ENCODE measurements at regions not wholly inside any gene's neighbourhood (a gene's known extent, or its start where the extent isn't known, plus 50 kb on each side); places are given as distances from the start of the nearest gene placed in this dataset.

- TF ChIP-seq MAX (CRISPR knock-in tag; IDR thresholded peaks at IDR 0.05) (no peak), ETV6 (CRISPR knock-in tag; IDR thresholded peaks at IDR 0.05) (no peak), ARID4B (CRISPR knock-in tag; IDR thresholded peaks at IDR 0.05; ENCODE audit: borderline replicate concordance) (no peak), EMX1 (CRISPR knock-in tag; IDR thresholded peaks at IDR 0.05) (no peak), ZNF121 (CRISPR knock-in tag; IDR thresholded peaks at IDR 0.05) (no peak), ATF3 (CRISPR knock-in tag; conservative IDR thresholded peaks at IDR 0.05) (no peak), NR3C1 (CRISPR knock-in tag; conservative IDR thresholded peaks at IDR 0.05; ENCODE audit: low read depth) (no peak), FOXJ3 (CRISPR knock-in tag; IDR thresholded peaks at IDR 0.05; ENCODE audit: borderline replicate concordance) (no peak), ELF4 (CRISPR knock-in tag; IDR thresholded peaks at IDR 0.05; ENCODE audit: low read depth) (no peak), FOXK1 (CRISPR knock-in tag; IDR thresholded peaks at IDR 0.05) (no peak), NR2C2 (CRISPR knock-in tag; IDR thresholded peaks at IDR 0.05) (no peak), CREM (CRISPR knock-in tag; IDR thresholded peaks at IDR 0.05) (no peak)
- TF ChIP-seq, protein P1, sequence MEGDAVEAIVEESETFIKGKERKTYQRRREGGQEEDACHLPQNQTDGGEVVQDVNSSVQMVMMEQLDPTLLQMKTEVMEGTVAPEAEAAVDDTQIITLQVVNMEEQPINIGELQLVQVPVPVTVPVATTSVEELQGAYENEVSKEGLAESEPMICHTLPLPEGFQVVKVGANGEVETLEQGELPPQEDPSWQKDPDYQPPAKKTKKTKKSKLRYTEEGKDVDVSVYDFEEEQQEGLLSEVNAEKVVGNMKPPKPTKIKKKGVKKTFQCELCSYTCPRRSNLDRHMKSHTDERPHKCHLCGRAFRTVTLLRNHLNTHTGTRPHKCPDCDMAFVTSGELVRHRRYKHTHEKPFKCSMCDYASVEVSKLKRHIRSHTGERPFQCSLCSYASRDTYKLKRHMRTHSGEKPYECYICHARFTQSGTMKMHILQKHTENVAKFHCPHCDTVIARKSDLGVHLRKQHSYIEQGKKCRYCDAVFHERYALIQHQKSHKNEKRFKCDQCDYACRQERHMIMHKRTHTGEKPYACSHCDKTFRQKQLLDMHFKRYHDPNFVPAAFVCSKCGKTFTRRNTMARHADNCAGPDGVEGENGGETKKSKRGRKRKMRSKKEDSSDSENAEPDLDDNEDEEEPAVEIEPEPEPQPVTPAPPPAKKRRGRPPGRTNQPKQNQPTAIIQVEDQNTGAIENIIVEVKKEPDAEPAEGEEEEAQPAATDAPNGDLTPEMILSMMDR (IDR thresholded peaks at IDR 0.05) = no peak
- TF ChIP-seq, protein P2, sequence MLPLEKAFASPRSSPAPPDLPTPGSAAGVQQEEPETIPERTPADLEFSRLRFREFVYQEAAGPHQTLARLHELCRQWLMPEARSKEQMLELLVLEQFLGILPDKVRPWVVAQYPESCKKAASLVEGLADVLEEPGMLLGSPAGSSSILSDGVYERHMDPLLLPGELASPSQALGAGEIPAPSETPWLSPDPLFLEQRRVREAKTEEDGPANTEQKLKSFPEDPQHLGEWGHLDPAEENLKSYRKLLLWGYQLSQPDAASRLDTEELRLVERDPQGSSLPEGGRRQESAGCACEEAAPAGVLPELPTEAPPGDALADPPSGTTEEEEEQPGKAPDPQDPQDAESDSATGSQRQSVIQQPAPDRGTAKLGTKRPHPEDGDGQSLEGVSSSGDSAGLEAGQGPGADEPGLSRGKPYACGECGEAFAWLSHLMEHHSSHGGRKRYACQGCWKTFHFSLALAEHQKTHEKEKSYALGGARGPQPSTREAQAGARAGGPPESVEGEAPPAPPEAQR (CRISPR knock-in tag; IDR thresholded peaks at IDR 0.05) = no peak
Measured at GRCh38 chr1:239209591-239209990, 176.8 kb upstream of the CHRM3 start.
